ENCODE measurements at regions not wholly inside any gene's neighbourhood (a gene's known extent, or its start where the extent isn't known, plus 50 kb on each side); places are given as distances from the start of the nearest gene placed in this dataset.

DNA sequence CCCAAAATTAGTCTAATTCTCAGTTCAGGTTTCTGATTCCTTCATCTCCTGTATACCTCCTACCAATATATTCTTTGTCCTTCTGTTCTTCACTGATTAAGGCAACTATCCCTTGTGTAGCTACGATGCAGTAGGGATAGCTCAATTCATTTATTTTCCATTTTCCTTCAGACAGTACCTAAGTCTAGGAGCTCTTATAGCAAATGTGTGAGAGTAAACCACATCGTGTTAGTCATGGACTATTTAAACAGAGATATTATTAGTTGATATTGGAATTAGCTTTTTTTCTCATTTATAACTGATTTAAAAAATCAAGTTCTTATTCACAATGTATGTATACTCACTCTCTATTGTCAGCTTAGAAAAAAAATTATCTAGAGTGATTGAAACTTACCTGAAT is 900.0 kb downstream of the JRKL start:
- TF ChIP-seq, protein P1, sequence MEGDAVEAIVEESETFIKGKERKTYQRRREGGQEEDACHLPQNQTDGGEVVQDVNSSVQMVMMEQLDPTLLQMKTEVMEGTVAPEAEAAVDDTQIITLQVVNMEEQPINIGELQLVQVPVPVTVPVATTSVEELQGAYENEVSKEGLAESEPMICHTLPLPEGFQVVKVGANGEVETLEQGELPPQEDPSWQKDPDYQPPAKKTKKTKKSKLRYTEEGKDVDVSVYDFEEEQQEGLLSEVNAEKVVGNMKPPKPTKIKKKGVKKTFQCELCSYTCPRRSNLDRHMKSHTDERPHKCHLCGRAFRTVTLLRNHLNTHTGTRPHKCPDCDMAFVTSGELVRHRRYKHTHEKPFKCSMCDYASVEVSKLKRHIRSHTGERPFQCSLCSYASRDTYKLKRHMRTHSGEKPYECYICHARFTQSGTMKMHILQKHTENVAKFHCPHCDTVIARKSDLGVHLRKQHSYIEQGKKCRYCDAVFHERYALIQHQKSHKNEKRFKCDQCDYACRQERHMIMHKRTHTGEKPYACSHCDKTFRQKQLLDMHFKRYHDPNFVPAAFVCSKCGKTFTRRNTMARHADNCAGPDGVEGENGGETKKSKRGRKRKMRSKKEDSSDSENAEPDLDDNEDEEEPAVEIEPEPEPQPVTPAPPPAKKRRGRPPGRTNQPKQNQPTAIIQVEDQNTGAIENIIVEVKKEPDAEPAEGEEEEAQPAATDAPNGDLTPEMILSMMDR (IDR thresholded peaks at IDR 0.05 in 8 of 11, conservative IDR thresholded peaks at IDR 0.05 in 3 of 11), result no peak
- no peak for TF ChIP-seq POLR2AphosphoS5 (IDR thresholded peaks at IDR 0.05)
